ENCODE measurements at regions not wholly inside any gene's neighbourhood (a gene's known extent, or its start where the extent isn't known, plus 50 kb on each side); places are given as distances from the start of the nearest gene placed in this dataset.

GRCh38 chr9:93372391-93372790, 79.1 kb upstream of the FAM120A start:
- H3K4me2 ChIP-seq (ENCODE audit: low read depth, low read length, poor library complexity, severe bottlenecking) = no peak overlapping the region
- no peak overlapping the region for H3K4me3 ChIP-seq (ENCODE audit: low read length)
- no peaks in the 10 kb centered on the region for H3K36me3 ChIP-seq (ENCODE audit: insufficient read depth, low read length)
- DNase-seq = no peak
- H3K9me3 ChIP-seq (ENCODE audit: low read length) = no peaks in the 10 kb centered on the region
- no peaks in the 10 kb centered on the region for H3K79me2 ChIP-seq (ENCODE audit: low read length)
- no peak overlapping the region for H2AFZ ChIP-seq (ENCODE audit: low read length)
- H3K27ac ChIP-seq (ENCODE audit: low read length) = no peak overlapping the region
- H3K27me3 ChIP-seq (ENCODE audit: low read length) = no peaks in the 10 kb centered on the region
- H3K9me2 ChIP-seq (replicated peaks; ENCODE audit: insufficient read depth, low read length) = no peaks in the 10 kb centered on the region
- H3K4me1 ChIP-seq (ENCODE audit: low read length) = no peaks in the 10 kb centered on the region
- H3K9ac ChIP-seq (ENCODE audit: low read length) = no peak overlapping the region
- no peaks in the 10 kb centered on the region for H4K20me1 ChIP-seq (ENCODE audit: insufficient read depth, low read depth, low read length)

DNA sequence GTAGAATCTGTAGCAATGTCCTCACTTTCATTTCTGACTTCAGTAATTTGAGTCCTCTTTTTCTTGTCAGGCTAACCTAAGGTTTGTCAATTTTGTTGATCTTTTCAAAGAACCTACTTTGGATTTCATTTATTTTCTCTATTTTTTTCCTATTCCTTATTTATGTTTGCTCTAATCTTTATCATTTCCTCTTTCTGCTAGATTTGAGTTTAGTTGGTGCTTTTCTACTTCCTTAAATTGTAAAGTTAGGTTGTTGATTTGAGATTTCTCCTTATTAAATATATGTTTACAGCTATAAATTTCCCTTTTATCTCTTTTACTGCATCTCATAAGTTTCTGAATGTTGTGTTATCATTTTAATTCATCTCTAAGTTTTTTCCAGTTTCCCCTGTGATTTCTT, 75.1 kb upstream of the FAM120A start:
- Histone ChIP-seq H3K9ac (ENCODE audit: low read length) (no peak overlapping the region), H3K36me3 (ENCODE audit: insufficient read depth, low read length) (no peaks in the 10 kb centered on the region), H3K79me2 (ENCODE audit: low read length) (no peaks in the 10 kb centered on the region), H3K27ac (ENCODE audit: low read length) (no peak overlapping the region), H3K4me1 (ENCODE audit: low read length) (no peaks in the 10 kb centered on the region), H3K9me2 (replicated peaks; ENCODE audit: insufficient read depth, low read length) (no peaks in the 10 kb centered on the region), H2AFZ (ENCODE audit: low read length) (no peak overlapping the region), H3K4me2 (ENCODE audit: low read depth, low read length, poor library complexity, severe bottlenecking) (no peak overlapping the region), H3K27me3 (ENCODE audit: low read length) (no peaks in the 10 kb centered on the region), H3K4me3 (ENCODE audit: low read length) (no peak overlapping the region), H4K20me1 (ENCODE audit: insufficient read depth, low read depth, low read length) (no peaks in the 10 kb centered on the region), H3K9me3 (ENCODE audit: low read length) (no peaks in the 10 kb centered on the region)
- DNase-seq = no peak

- no peaks in the 10 kb centered on the region for H4K20me1 ChIP-seq (ENCODE audit: insufficient read depth, low read depth, low read length)
- no peaks in the 10 kb centered on the region for H3K27me3 ChIP-seq (ENCODE audit: low read length)
- no peak overlapping the region for H3K4me3 ChIP-seq (ENCODE audit: low read length)
- H3K9ac ChIP-seq (ENCODE audit: low read length) = no peak overlapping the region
- H3K9me3 ChIP-seq (ENCODE audit: low read length) = no peaks in the 10 kb centered on the region
- H3K27ac ChIP-seq (ENCODE audit: low read length) = no peak overlapping the region
- H2AFZ ChIP-seq (ENCODE audit: low read length) = no peak overlapping the region
- H3K4me2 ChIP-seq (ENCODE audit: low read depth, low read length, poor library complexity, severe bottlenecking) = no peak overlapping the region
- no peaks in the 10 kb centered on the region for H3K36me3 ChIP-seq (ENCODE audit: insufficient read depth, low read length)
- DNase-seq = no peak
- no peaks in the 10 kb centered on the region for H3K4me1 ChIP-seq (ENCODE audit: low read length)
- H3K79me2 ChIP-seq (ENCODE audit: low read length) = no peaks in the 10 kb centered on the region
- no peaks in the 10 kb centered on the region for H3K9me2 ChIP-seq (replicated peaks; ENCODE audit: insufficient read depth, low read length)
Observed at GRCh38 chr9:93378276-93378675, 73.2 kb upstream of the FAM120A start.

- Histone ChIP-seq H3K4me2 (ENCODE audit: low read depth, low read length, poor library complexity, severe bottlenecking) (no peak overlapping the region), H3K27me3 (ENCODE audit: low read length) (no peaks in the 10 kb centered on the region), H4K20me1 (ENCODE audit: insufficient read depth, low read depth, low read length) (no peaks in the 10 kb centered on the region), H3K4me3 (ENCODE audit: low read length) (no peak overlapping the region), H3K36me3 (ENCODE audit: insufficient read depth, low read length) (no peaks in the 10 kb centered on the region), H3K27ac (ENCODE audit: low read length) (no peak overlapping the region), H3K9ac (ENCODE audit: low read length) (no peak overlapping the region), H3K9me3 (ENCODE audit: low read length) (no peaks in the 10 kb centered on the region), H3K9me2 (replicated peaks; ENCODE audit: insufficient read depth, low read length) (no peaks in the 10 kb centered on the region), H2AFZ (ENCODE audit: low read length) (no peak overlapping the region), H3K79me2 (ENCODE audit: low read length) (no peaks in the 10 kb centered on the region), H3K4me1 (ENCODE audit: low read length) (no peaks in the 10 kb centered on the region)
- DNase-seq = peak; percentile 44
Observed at GRCh38 chr9:93379051-93379450, 72.4 kb upstream of the FAM120A start.

GRCh38 chr9:93380410-93381060, 71.0 kb upstream of the FAM120A start:
- Histone ChIP-seq H4K20me1 (ENCODE audit: insufficient read depth, low read depth, low read length) (no peaks in the 10 kb centered on the region), H3K79me2 (ENCODE audit: low read length) (no peaks in the 10 kb centered on the region), H3K27me3 (ENCODE audit: low read length) (no peaks in the 10 kb centered on the region), H2AFZ (ENCODE audit: low read length) (no peak overlapping the region), H3K4me1 (ENCODE audit: low read length) (no peaks in the 10 kb centered on the region), H3K4me2 (ENCODE audit: low read depth, low read length, poor library complexity, severe bottlenecking) (no peak overlapping the region), H3K9me2 (replicated peaks; ENCODE audit: insufficient read depth, low read length) (no peaks in the 10 kb centered on the region), H3K9me3 (ENCODE audit: low read length) (no peaks in the 10 kb centered on the region), H3K27ac (ENCODE audit: low read length) (no peak overlapping the region), H3K9ac (ENCODE audit: low read length) (no peak overlapping the region), H3K4me3 (ENCODE audit: low read length) (no peak overlapping the region), H3K36me3 (ENCODE audit: insufficient read depth, low read length) (no peaks in the 10 kb centered on the region)
- no peak for DNase-seq

- Histone ChIP-seq H4K20me1 (ENCODE audit: insufficient read depth, low read depth, low read length) (no peaks in the 10 kb centered on the region), H3K36me3 (ENCODE audit: insufficient read depth, low read length) (no peaks in the 10 kb centered on the region), H3K4me1 (ENCODE audit: low read length) (0 out of 2 replicates have a peak, but pooled peaks cover 4% of the 10 kb centered on the region), H3K27ac (ENCODE audit: low read length) (no peak overlapping the region), H3K9me2 (replicated peaks; ENCODE audit: insufficient read depth, low read length) (no peaks in the 10 kb centered on the region), H3K9me3 (ENCODE audit: low read length) (no peaks in the 10 kb centered on the region), H3K27me3 (ENCODE audit: low read length) (no peaks in the 10 kb centered on the region), H3K9ac (ENCODE audit: low read length) (no peak overlapping the region), H3K4me2 (ENCODE audit: low read depth, low read length, poor library complexity, severe bottlenecking) (no peak overlapping the region), H3K4me3 (ENCODE audit: low read length) (no peak overlapping the region), H2AFZ (ENCODE audit: low read length) (no peak overlapping the region), H3K79me2 (ENCODE audit: low read length) (no peaks in the 10 kb centered on the region)
- no peak for DNase-seq
Observed at GRCh38 chr9:93387791-93388190, 63.7 kb upstream of the FAM120A start.

- Histone ChIP-seq H3K4me3 (ENCODE audit: low read length) (no peak overlapping the region), H3K27me3 (ENCODE audit: low read length) (no peaks in the 10 kb centered on the region), H3K36me3 (ENCODE audit: insufficient read depth, low read length) (no peaks in the 10 kb centered on the region), H3K27ac (ENCODE audit: low read length) (no peak overlapping the region), H2AFZ (ENCODE audit: low read length) (no peak overlapping the region), H4K20me1 (ENCODE audit: insufficient read depth, low read depth, low read length) (no peaks in the 10 kb centered on the region), H3K4me1 (ENCODE audit: low read length) (0 out of 2 replicates have a peak, but pooled peaks cover 4% of the 10 kb centered on the region), H3K79me2 (ENCODE audit: low read length) (no peaks in the 10 kb centered on the region), H3K9ac (ENCODE audit: low read length) (no peak overlapping the region), H3K9me3 (ENCODE audit: low read length) (no peaks in the 10 kb centered on the region), H3K4me2 (ENCODE audit: low read depth, low read length, poor library complexity, severe bottlenecking) (no peak overlapping the region), H3K9me2 (replicated peaks; ENCODE audit: insufficient read depth, low read length) (no peaks in the 10 kb centered on the region)
- DNase-seq = no peak
Observed at GRCh38 chr9:93390953-93391515, 60.5 kb upstream of the FAM120A start.

DNA sequence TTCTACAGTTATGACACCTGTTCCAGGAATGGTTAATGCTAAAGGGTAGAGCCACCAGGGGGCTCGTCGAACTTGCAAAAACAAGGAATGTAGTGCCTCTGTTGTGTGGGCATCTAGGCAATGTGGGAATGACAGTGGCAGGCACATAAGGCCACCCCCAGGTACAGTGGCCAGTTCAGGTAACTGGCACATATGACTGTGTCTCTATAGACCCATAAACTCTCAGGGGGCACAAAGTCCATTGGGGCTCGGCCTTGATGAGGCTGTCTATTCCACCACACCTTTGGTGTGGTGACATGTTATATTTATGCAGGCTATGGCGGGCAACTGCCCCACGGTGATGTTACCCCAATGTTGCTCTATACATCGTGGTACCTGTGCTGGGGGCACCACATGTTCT, 59.6 kb upstream of the FAM120A start:
- DNase-seq = no peak
- H3K9me3 ChIP-seq (ENCODE audit: low read length) = no peaks in the 10 kb centered on the region
- no peak overlapping the region for H2AFZ ChIP-seq (ENCODE audit: low read length)
- no peaks in the 10 kb centered on the region for H3K27me3 ChIP-seq (ENCODE audit: low read length)
- no peak overlapping the region for H3K4me2 ChIP-seq (ENCODE audit: low read depth, low read length, poor library complexity, severe bottlenecking)
- H3K9me2 ChIP-seq (replicated peaks; ENCODE audit: insufficient read depth, low read length) = no peaks in the 10 kb centered on the region
- H3K4me1 ChIP-seq (ENCODE audit: low read length) = 0 out of 2 replicates have a peak, but pooled peaks cover 4% of the 10 kb centered on the region
- no peaks in the 10 kb centered on the region for H3K36me3 ChIP-seq (ENCODE audit: insufficient read depth, low read length)
- no peak overlapping the region for H3K27ac ChIP-seq (ENCODE audit: low read length)
- H3K9ac ChIP-seq (ENCODE audit: low read length) = no peak overlapping the region
- no peak overlapping the region for H3K4me3 ChIP-seq (ENCODE audit: low read length)
- no peaks in the 10 kb centered on the region for H4K20me1 ChIP-seq (ENCODE audit: insufficient read depth, low read depth, low read length)
- no peaks in the 10 kb centered on the region for H3K79me2 ChIP-seq (ENCODE audit: low read length)
